GM19240 (cell line): ENCODE measurements at regions not wholly inside any gene's neighbourhood (a gene's known extent, or its start where the extent isn't known, plus 50 kb on each side); places are given as distances from the start of the nearest gene placed in this dataset.

ENCODE experiments used
- DNase-seq: peaks from one replicate; pipeline ENCODE4 v3.0.0; 2011; ENCODE audit warnings: low spot score; ENCODE audit not compliant: insufficient read length

DNA sequence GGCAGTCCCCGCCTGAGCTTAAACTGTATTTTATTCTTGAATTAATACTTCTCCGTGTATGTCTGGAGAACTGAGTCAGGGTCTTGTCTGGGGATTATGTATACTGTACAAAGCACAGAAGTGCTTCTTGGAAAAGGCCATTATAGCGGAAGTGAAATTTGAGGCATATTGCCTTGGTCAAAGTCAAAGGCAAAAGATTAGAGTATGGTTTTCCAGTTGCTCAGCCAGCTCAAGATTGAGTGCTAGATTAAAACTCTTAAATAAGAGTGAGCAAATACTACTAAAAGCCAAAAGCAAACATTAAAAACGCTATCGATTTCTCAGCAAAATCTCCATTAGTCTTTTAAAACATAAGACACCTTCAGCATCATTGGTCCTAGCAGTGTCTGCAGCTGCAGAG is 207.7 kb upstream of the MAN1A1 start:
- DNase-seq: no peak

DNA sequence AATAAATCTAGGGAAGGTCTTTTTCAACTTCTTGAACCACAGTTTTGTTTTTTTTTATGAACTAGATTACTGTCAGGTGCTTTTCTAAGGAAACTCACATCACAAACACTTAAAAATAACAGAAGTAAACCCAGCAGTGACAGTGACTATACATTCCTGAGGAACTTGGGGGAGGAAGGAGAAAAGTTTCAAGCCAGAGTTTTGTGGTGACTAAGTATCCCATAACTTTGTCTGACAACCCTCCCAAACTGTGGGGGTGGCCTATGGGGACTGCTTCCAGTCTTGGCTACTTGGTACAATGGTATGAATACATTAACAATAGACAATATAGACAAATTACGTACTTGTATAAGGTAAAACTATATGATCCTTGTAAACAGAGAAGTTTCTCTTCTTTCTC is 202.5 kb upstream of the MAN1A1 start:
- DNase-seq: no peak

DNA sequence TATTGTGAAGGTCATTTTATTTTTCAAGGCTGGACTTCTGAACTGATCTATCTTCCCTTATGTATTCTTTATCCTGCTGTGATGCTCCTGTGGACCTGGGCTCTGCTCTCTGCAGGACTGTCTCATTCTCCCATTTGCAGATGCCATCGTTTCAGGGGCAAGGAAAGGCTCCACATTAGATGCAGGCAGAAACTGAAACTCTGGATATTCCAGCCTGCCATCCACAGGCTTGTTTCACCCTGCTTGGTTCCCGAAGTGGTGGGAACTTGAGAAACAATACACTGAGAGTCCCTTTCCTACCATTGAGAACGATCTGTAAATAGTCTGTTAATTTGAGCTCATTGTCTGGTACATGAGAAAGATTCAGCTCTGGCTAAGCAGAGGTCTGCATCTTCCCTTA is 197.5 kb upstream of the MAN1A1 start:
- DNase-seq: no peak

DNA sequence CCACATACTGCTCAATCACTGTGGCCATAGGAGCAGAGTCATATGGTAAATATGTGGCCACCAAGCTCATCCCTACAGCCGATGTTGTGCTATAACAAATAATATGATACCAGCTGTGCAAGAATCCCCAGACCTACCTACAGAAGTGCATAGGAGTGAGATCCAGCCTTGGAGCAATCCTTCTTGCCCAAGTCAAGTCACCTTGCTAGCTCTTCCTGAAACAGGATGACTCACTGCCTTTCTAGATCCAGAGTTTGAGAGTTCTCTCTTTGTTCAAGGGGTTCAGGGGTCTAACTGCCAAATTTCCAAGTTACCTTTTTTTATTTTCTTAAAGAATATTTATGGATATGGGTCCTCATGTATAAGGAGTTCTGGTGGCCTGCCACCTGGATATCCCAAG is 195.7 kb upstream of the MAN1A1 start:
- no peak for DNase-seq

DNA sequence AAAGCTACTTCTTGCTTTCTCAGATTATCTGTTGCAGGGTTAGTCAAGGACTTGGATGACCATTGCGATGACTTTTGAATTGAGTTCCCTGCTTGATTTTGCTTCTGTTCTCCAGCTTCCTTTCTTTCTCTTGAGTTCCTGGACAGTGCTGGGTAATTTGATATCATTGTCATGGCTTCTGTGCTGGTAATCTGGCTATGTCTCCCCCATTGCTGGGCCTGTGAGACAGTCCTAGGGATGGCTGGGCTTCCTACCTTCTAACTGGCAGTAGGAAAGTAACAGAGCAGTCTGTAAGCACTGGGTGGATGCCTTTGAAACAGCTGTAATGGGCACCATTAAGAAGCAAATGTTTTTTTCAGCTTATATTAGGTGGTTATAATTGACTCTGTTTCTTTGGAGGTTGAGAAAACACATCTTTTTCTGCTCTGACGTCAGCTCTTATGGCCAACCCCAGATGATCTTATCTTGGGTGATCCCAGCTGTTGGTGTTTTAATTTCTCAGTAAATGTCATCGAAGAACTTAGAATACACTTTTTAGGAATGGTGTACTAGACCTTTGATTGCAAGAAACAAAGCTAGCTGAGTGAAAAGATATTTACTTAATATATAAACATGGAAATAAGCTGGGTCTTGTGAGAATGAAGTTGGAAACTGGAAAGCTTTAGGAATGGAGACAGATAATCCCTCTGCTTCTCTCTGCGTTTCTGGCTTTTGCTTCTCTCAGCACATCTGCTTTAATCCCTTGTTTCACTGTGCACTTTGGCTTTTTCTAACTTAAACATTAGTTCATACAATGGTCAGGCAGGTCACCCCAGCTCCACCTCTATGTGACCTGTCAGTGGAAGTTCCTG is 195.0 kb upstream of the MAN1A1 start:
- no peak for DNase-seq

DNA sequence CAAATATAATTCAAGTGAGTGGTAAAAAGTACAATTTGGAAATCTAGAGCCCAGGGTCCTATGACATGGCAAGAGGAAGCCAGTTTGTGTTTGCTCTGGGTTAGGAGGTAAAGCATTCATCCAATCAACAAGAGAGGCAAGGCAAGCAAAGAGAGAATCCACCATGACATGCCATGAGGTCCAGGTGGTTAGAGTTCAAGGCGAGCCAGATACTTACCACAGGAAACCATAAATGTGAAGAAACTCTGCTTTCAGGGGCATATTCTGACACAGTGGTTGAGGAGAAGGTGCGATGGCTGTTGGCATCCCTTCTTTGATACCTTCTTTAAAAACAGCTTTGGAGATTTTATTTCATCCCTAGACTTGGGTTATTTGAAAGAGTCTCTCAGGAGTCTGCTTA is 193.8 kb upstream of the MAN1A1 start:
- no peak for DNase-seq

DNA sequence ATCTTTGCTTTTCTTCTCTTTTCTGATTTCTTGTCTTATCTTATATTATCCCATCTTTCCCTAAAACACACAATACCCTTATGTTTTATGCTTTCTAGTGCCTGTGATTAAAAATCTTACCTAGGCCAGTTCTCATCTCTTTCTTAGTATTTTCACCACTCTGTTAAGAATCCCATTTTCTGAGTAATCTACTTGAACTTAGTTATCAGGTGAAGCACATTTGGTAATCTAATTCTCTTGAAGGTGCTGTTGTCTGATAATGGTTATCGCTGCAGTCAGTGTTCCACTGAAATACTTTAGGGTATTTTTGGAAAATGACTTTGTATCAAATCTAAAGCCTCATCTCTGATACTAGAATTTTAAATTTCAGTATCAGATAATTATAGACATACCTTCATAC is 192.5 kb upstream of the MAN1A1 start:
- no peak for DNase-seq

DNA sequence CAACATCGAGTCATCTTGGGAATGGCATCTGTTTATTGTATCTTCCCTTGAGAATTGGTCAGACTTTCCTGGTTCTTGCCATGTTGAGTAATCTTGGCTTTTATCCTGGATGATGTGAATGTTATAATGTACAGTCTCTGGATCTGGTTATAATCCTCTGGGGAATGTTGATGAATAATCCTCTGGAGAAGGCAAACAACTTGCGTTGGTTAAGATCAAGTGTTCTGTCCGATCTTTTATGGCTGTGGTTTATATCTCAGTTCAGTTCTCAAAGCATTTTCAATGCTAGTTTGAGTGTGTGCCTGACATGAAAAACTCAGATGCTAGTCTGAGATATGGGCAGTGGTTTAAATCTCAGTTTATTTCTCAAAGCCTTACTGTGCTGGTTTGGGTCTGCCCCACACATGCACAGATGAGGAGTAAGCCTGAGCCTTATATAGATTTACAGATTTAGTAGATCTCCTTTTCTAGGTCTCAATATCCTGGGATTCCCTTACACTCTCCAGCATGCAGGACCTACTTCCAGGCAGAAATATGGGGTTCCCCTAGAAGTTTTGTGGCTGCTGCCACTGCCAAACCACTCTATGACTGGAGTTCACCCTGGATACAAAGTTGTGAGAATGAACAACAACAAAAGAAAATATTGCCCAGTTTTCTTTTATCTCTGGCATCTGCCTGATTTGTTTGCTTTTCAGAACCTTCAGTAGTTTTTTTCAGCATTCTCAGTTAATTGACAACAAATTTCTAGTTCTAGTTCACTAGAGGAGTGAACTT is 191.8 kb upstream of the MAN1A1 start:
- no peak for DNase-seq

DNA sequence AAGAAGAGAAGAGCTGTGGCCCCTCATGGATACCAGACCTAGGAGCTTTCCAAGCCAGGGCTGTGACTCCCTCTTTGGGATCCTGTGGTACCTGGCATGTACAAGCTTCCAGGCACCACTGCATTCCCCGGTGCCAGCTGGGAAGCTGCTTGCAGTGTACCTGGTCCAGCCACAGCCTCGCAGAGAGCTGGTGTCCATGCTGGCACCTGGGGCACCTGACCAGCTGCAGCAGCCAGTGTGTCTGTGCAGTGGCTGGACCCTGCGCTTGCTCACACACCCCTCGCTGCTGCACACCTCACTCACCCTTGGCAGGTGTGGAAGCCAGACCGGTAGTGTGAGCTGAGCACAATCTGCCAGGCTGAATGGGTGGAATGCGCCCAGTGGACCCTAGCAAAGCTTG is 190.9 kb upstream of the MAN1A1 start:
- DNase-seq: no peak

DNA sequence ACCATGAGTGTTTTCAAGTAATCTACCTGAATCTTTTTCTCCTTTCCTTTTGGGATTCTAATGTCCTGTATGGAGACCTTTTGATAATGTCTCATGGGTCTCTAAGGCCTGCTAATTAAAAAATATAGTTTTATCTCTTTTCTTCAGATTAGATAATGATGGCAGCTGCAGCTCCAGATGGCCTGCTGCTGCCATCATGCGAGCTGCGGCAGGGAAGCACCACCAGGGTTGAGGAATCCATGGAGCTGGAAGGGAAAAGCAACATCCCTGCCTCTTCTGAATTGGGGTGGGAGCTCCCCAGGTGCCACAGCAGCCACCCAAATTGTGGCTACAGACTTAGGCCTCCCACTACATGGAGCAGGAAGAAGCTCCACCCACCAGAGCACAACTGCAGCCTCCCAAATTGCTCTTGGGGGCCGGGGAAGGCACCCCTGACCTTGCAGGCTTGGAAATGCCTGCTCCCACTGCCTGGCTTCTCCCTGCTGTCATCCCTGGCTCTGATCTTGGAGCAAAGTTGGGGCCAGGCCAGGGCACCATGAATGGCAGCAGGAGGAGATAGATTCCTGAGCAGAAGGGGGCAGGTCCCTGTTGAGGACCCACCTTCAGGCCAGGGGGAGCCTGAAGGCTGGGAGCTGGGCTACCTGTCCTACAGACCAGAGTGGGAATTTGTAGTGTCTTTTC is 189.6 kb upstream of the MAN1A1 start:
- DNase-seq: no peak

DNA sequence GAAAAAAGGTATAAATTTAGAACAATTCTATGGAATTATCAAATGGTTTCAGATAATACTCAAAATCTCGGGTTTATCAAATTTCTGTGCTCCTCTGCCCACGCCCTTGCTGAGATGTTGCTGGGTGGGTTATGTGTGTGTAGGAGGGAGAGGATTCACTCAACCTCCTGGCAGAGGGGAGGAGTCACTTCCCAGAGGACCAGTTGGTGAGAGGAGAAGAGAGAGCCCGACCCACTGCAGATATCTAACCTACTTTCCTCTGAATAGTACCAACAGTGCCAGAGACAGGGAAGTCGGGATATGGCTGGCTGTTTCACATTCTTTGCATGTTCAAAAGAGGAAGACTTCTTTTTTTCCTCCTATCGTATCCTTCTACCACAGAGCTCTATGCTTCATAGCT is 187.1 kb upstream of the MAN1A1 start:
- DNase-seq: no peak

DNA sequence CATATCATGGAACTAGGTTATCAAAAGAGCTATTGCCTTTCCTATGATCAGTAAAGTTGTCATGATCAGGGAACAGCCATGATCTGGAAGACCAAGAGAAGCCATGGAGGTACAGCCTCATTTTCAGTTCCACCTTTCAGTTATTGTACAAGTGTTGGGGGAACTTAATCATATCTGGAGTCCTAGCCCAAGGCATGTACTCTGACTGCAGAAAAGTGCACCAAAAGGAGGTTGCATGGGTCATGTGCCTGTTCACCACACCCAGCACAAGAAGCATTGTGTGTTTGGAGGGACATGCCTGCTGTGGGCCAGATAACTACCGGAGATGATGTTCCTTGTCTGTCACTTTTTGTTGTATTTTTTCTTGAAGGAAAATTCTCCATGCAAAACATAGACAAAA is 185.8 kb upstream of the MAN1A1 start:
- DNase-seq: no peak

DNA sequence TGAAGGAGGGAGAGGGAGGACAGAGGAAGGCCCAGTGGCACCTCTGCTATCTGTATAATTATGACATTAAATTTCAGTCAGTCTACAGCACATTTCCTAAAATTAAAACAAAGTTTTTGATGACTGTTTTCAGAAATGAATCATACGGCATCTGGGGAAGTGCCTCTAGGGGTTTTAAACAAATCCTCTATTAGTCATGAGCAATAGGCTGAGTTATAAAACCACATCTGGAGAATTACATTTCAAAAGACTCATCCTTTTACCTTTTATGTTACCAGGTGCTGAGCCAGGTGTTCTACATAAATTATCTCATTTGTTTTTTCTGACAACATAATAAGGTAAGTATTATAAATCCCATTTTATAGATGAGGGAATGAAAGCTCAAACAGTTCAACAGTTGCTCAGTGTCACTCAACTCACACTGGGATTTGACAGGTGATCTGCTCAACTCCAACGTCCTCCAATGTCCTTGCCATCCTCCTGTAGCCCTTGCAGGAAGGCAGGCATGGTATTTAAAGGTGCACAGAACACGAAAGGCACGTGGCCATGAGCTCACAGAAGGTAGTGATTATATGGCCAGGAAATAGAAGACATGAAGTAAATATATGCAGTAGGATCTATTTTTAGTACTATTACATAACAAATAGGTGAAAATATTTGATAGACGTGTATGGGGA is 184.2 kb upstream of the MAN1A1 start:
- DNase-seq: peak; percentile 7

DNA sequence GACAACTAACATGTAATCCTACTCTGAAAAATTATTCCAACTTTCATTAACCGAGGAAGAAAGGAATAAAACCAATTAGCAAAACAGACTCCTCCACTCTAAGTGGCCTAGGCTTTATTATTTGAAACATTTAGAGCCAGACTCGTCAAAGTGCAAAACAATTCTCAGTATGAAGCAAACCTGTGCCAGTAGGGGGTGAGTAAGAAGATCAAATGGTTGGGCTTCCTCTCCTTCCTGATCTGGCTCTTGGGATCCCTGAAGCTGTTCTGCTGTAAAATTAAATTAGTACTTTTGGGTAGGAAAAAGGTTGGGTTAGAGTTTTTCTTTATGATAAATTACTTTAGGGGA is 177.6 kb upstream of the MAN1A1 start:
- DNase-seq: no peak

DNA sequence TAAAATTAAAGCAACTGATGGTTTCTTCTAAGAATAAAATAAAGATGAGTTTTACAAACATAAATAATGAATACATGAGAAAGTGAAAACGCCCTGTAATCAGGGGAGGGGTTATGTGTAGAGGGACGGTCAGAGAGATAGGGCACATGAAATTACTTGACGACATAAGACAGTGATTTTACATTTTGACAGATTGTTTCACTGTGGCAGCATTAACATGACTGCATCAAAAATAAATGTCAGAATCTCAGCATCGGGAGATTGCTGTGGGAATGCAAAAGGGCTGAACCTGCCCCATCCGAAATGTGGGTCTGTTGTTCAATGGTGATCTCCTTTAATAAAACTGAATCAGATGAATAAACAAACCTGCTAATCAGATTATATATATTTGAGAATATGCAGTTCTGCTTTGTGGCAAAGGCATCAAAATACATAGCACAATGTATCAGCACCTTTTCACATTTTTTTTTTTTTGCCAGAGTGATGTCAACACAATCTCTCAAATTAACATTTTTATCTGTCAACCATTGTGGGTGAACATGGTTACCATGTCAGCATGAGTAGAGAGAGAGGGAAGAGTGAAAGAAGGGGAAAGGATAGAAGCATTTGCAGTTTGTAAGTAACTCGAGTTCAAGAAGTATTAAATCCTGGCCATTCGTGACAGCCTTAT is 177.1 kb upstream of the MAN1A1 start:
- DNase-seq: no peak

DNA sequence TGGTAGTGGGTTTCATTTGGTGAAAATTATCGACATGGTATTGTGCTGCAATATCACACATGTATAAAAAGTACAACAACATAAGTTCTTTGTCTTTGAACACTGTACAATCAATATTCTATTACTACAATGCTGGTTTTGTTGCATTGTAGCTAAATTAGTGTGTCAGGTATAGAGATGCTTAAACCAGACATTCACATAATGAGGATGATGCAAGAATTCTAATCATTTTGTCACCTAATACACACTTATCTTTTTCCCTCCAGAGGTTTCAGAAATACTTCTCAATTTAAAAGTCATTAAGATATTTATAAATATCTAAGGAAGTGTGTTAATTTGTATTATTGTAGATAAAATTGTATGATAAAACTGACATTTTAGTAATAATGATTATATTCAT is 174.8 kb upstream of the MAN1A1 start:
- no peak for DNase-seq

DNA sequence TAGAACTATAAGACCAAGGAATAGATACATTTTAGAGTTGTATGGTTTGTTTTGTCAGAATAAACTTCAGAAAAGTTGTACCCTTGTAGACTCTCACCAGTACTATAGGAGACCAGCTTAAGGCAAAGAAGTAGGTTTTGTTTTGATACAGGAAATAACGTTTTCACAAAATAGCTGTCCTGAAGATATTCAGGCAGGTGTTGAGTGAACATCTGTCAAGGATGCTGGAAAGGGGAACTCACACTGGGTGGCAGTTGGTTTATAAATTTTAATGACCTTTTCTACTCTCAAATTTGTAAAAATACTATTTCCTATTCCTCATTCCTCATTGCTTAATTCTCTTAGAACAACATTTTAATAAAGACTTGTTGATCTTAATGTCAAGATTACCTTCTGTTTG is 174.0 kb upstream of the MAN1A1 start:
- DNase-seq: no peak

DNA sequence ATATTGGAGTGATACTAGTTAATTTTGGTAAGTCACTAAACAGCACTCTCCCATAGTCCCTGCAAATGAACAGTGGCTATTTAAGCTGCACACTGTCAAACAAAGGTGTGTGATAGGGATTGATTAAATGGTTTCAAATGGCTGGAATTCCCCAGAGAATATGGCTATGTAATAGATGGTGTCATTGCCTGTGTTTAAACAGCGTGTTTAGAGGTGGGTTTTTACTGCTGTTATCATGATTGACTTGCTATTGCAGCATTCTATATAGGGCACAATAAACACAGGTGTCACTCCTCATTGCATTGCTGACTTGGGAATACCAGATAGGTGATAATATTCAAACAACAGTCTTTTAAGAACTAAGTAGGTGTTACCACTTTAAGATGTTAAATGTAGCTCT is 171.7 kb upstream of the MAN1A1 start:
- no peak for DNase-seq

DNA sequence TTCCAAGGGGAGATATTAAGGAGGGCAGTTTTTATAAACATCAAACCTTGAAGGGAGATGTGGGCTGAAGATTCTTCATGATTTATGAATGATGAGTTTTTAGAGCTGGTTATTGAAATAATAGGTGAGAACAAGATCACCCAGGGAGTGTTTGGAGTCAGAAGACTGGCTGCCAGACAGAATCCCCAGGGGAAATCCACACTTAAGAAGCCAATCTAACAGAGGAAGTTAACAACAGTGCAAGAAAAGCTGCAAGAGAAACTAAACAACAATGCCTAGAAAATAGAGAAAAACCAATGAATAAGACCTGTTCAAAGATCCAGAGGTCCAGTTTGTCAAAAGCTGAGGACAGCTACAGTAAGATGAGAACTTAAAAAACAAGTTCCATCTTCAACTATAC is 167.9 kb upstream of the MAN1A1 start:
- DNase-seq: no peak

DNA sequence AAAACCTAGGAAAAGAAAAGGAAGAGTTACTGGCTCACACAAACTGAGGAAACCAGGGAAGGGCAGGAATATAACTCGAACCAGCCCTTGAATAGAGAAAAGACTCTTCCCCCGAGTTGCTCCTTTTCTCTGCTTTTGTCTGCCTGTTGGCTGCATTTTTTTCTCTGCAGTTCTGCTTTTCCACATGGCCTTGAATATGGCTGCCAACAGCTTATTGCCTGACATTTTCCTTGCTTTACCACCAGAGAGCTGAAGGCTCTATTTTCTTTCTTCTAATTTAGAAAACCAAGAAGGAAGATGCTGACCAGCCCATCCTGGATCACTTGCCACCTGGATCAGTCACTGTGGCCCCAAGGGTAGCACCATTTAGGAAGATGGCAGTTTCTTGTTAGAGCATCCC is 164.8 kb upstream of the MAN1A1 start:
- DNase-seq: no peak

DNA sequence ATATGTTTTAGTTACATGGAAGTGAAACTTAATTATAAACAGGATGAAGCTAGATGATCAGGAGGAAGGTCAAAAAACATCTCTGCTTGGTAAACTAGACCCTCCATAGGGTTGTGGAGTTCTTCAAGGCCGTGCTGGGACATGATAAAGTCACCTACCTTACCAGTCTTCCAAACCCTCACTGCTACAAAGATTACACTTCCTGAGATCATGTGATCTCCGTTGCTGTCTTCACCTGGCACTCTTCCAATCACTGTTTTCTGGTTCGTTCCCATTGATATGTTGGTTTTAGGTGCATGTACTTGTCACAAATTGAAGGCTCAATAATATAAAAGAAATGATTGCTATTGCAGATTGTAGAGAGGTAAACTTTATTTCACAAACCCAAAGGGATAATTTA is 161.5 kb upstream of the MAN1A1 start:
- DNase-seq: no peak
